ENCODE measurements at regions not wholly inside any gene's neighbourhood (a gene's known extent, or its start where the extent isn't known, plus 50 kb on each side); places are given as distances from the start of the nearest gene placed in this dataset.

DNA sequence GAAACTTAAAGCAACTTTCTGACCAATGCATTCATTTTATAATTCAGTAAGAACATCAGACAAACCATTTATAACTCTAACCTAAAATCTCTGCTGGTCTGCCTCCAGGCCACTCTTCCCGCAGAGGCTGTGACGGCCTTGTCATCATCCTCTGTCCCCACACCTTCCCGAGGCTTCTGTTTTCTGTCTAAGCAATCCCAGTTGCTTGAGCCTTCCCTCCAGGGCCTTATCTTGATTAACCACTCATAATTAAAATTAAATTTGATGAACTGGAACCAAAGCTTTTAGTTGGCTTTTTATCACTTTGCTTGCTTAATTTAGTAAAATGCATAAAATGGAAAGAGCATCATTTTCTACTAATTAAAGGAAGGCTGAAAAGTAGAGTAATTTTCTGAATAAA is 312.4 kb downstream of the DIRAS2 start:
- TF ChIP-seq CTCF (conservative IDR thresholded peaks at IDR 0.05 in 1 of 2, IDR thresholded peaks at IDR 0.05 in 1 of 2; ENCODE audit: extremely low read depth in 1 of 2, insufficient read depth in 1 of 2, low read depth in 1 of 2, low read length in 2 of 2) (no peak), EZH2 (IDR thresholded peaks at IDR 0.05; ENCODE audit: borderline replicate concordance, low read length) (no peak)

All from mammary epithelial cell (primary cell).